ENCODE measurements at regions not wholly inside any gene's neighbourhood (a gene's known extent, or its start where the extent isn't known, plus 50 kb on each side); places are given as distances from the start of the nearest gene placed in this dataset.

- Histone ChIP-seq H3K9me3 (no peaks in the 10 kb centered on the region), H3K4me1 (peaks cover 0 to 10% (median 0%) of the 10 kb centered on the region in 3 donors), H3K27ac (peak overlapping the region in 2 of 4 donors; percentile 20 to 41), H3K4me3 (no peak overlapping the region), H3K36me3 (no peaks in the 10 kb centered on the region), H3K27me3 (no peaks in the 10 kb centered on the region)
- WGBS, 2 donors (ENCODE audit: low coverage in 1 of 2), result 16 to 44% methylated on average over 5 to 8 of the region's 8 CpGs
- no peak for ATAC-seq
- TF ChIP-seq, protein P1, sequence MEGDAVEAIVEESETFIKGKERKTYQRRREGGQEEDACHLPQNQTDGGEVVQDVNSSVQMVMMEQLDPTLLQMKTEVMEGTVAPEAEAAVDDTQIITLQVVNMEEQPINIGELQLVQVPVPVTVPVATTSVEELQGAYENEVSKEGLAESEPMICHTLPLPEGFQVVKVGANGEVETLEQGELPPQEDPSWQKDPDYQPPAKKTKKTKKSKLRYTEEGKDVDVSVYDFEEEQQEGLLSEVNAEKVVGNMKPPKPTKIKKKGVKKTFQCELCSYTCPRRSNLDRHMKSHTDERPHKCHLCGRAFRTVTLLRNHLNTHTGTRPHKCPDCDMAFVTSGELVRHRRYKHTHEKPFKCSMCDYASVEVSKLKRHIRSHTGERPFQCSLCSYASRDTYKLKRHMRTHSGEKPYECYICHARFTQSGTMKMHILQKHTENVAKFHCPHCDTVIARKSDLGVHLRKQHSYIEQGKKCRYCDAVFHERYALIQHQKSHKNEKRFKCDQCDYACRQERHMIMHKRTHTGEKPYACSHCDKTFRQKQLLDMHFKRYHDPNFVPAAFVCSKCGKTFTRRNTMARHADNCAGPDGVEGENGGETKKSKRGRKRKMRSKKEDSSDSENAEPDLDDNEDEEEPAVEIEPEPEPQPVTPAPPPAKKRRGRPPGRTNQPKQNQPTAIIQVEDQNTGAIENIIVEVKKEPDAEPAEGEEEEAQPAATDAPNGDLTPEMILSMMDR (IDR thresholded peaks at IDR 0.05), result peak in 2 of 4 experiments; percentile 7 to 29
- TF ChIP-seq EP300 (IDR thresholded peaks at IDR 0.05), result no peak
- no peak for TF ChIP-seq POLR2A (IDR thresholded peaks at IDR 0.05)
- no peak for TF ChIP-seq POLR2AphosphoS5 (IDR thresholded peaks at IDR 0.05)
These were observed 86.3 kb upstream of the RAPGEF2 start for GRCh38 chr4:159016593-159017024.

GRCh38 chr4:159017323-159018026, 85.4 kb upstream of the RAPGEF2 start:
- no peak for ATAC-seq
- H3K27ac ChIP-seq, result no peak overlapping the region
- WGBS, 2 donors (ENCODE audit: low coverage in 1 of 2), result 86 to 89% methylated on average over 4 to 5 of the region's 5 CpGs
- H3K4me1 ChIP-seq, result peaks cover 0 to 8% (median 0%) of the 10 kb centered on the region in 3 donors
- H3K9me3 ChIP-seq, result no peaks in the 10 kb centered on the region
- TF ChIP-seq POLR2AphosphoS5 (IDR thresholded peaks at IDR 0.05), result no peak
- no peak for TF ChIP-seq EP300 (IDR thresholded peaks at IDR 0.05)
- TF ChIP-seq POLR2A (IDR thresholded peaks at IDR 0.05), result no peak
- TF ChIP-seq, protein P1 (IDR thresholded peaks at IDR 0.05), result no peak
- H3K4me3 ChIP-seq, result no peak overlapping the region
- H3K36me3 ChIP-seq, result no peaks in the 10 kb centered on the region
- H3K27me3 ChIP-seq, result no peaks in the 10 kb centered on the region

GRCh38 chr4:159018062-159018629, 84.7 kb upstream of the RAPGEF2 start:
- no peak for ATAC-seq
- Histone ChIP-seq H3K27me3 (no peaks in the 10 kb centered on the region), H3K36me3 (no peaks in the 10 kb centered on the region), H3K4me3 (no peak overlapping the region), H3K9me3 (no peaks in the 10 kb centered on the region), H3K27ac (no peak overlapping the region), H3K4me1 (peaks cover 0 to 9% (median 0%) of the 10 kb centered on the region in 3 donors)
- WGBS, 2 donors (ENCODE audit: low coverage in 1 of 2), result 33 to 47% methylated on average over 1 to 3 of the region's 4 CpGs
- TF ChIP-seq POLR2A (IDR thresholded peaks at IDR 0.05) (no peak), POLR2AphosphoS5 (IDR thresholded peaks at IDR 0.05) (no peak), EP300 (IDR thresholded peaks at IDR 0.05) (no peak)

DNA sequence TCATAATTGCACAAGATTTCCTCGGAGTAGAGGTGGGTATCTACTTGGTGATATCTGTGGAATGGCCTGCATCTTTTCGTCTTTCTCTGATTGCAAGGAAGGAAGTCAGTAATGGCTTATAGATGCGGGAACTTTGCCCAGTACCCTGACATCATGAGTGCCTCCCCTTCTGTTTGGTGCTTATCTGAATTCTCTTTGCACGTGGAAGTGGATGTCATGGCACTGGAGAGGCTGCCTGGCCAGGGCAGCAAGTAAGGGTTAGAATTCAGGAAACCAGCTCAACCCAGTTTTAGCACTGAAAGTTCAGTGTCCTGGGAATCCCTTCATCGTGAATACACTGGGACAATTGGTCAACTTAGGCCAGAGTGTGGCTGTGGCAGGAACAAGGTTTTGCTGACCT, 83.5 kb upstream of the RAPGEF2 start:
- no peak for ATAC-seq

GRCh38 chr4:159021597-159022385, 81.1 kb upstream of the RAPGEF2 start:
- ATAC-seq, result no peak
- WGBS, 2 donors (ENCODE audit: low coverage in 1 of 2), result 56 to 61% methylated on average over 6 of the region's 6 CpGs
- peaks cover 0 to 16% (median 0%) of the 10 kb centered on the region in 3 donors for H3K4me1 ChIP-seq
- no peak for TF ChIP-seq EP300 (IDR thresholded peaks at IDR 0.05)
- no peak for TF ChIP-seq POLR2A (IDR thresholded peaks at IDR 0.05)
- no peak for TF ChIP-seq POLR2AphosphoS5 (IDR thresholded peaks at IDR 0.05)
- TF ChIP-seq, protein P1 (IDR thresholded peaks at IDR 0.05), result no peak
- no peaks in the 10 kb centered on the region for H3K27me3 ChIP-seq
- no peak overlapping the region for H3K4me3 ChIP-seq
- H3K36me3 ChIP-seq, result no peaks in the 10 kb centered on the region
- H3K27ac ChIP-seq, result no peak overlapping the region
- H3K9me3 ChIP-seq, result no peaks in the 10 kb centered on the region

More for the DNA sequence above, 83.5 kb upstream of the RAPGEF2 start:
- Histone ChIP-seq H3K4me3 (no peak overlapping the region), H3K9me3 (no peaks in the 10 kb centered on the region), H3K36me3 (no peaks in the 10 kb centered on the region), H3K27me3 (no peaks in the 10 kb centered on the region), H3K27ac (no peak overlapping the region), H3K4me1 (peaks cover 0 to 21% (median 0%) of the 10 kb centered on the region in 3 donors)
- TF ChIP-seq, protein P1 (IDR thresholded peaks at IDR 0.05), result no peak
- no peak for TF ChIP-seq POLR2A (IDR thresholded peaks at IDR 0.05)
- TF ChIP-seq EP300 (IDR thresholded peaks at IDR 0.05), result no peak
- no peak for TF ChIP-seq POLR2AphosphoS5 (IDR thresholded peaks at IDR 0.05)
- WGBS, 2 donors (ENCODE audit: low coverage in 1 of 2), result 77 to 82% methylated on average over 4 to 5 of the region's 5 CpGs

All from gastroesophageal sphincter (tissue), 4 donors.